OCI-LY3 (cell line): ENCODE measurements at regions not wholly inside any gene's neighbourhood (a gene's known extent, or its start where the extent isn't known, plus 50 kb on each side); places are given as distances from the start of the nearest gene placed in this dataset.
"Not testable (repeated sequence)": the region's sequence is repeated elsewhere in the genome, so short reads cannot be mapped to it uniquely, and the experiment has no call there.

ENCODE experiments used
- CTCF ChIP-seq: fragments of 200-600, 300-600 bp; sonication (generic); IDR thresholded peaks from 2 replicates; pipeline ENCODE4 v1.5.1; 2014; ENCODE audit warnings: antibody characterized with exemption, low read length, low read depth
- EZH2phosphoT487 ChIP-seq: fragments of 200-600 bp; shearing (Covaris generic); IDR thresholded peaks from 2 replicates; pipeline ENCODE4 v1.6.1; 2018; ENCODE audit warnings: antibody characterized with exemption, mixed run types, low read depth

GRCh38 chr7:65141405-65141778 is 134.9 kb upstream of the ERV3-1 start:
- TF ChIP-seq CTCF, EZH2phosphoT487: not testable (repeated sequence)
